GM12892 (cell line): ENCODE measurements at regions not wholly inside any gene's neighbourhood (a gene's known extent, or its start where the extent isn't known, plus 50 kb on each side); places are given as distances from the start of the nearest gene placed in this dataset.

Source experiments
- POLR2A ChIP-seq: IDR thresholded peaks from 2 replicates; pipeline ENCODE4 v1.6.1; 2011; ENCODE audit warnings: low read depth, low read length, control low read depth
- POLR2AphosphoS5 ChIP-seq: IDR thresholded peaks from 2 replicates; pipeline ENCODE4 v1.6.1; 2011; ENCODE audit warnings: low read depth, low read length, control low read depth

DNA sequence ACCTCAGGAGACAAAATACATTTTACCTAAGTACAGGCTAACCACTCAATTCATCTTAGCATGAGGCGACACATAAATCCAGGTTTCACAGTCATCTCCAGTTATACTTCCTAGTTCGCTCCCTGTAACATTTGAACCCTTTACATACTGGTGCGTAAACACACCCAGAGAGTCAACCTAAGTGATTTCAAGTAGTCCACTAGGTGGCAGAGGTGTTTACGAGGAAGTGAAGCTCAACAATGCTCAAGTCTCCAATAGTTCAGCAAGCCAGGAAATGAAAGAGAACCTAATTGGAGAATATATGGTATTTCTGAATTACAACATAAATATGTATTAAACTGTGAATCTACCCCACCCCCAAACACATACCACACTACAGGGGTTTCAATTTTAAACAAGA, 76.3 kb upstream of the ABCB5 start:
- no peak for TF ChIP-seq POLR2A
- TF ChIP-seq POLR2AphosphoS5 = no peak
